Duodenal mucosa (tissue), 2 donors: ENCODE measurements at regions not wholly inside any gene's neighbourhood (a gene's known extent, or its start where the extent isn't known, plus 50 kb on each side); places are given as distances from the start of the nearest gene placed in this dataset.

Source experiments
- H3K27ac ChIP-seq: one replicate; pipeline ENCODE4 v1.7.0; 2013; ENCODE audit warnings: low read depth, low read length
- H3K27me3 ChIP-seq, 2 donors: one replicate each; pipeline ENCODE4 v1.7.0; 2013; ENCODE audit warnings: low read length in 2 of 2, control low read depth in 1 of 2; ENCODE audit not compliant: insufficient read depth in 2 of 2, control insufficient read depth in 1 of 2
- H3K36me3 ChIP-seq, 2 donors: one replicate each; pipeline ENCODE4 v1.7.0; 2013; ENCODE audit warnings: low read length in 2 of 2, control low read depth in 1 of 2; ENCODE audit not compliant: insufficient read depth in 2 of 2, control insufficient read depth in 1 of 2
- H3K4me1 ChIP-seq, 2 donors: one replicate each; pipeline ENCODE4 v1.7.0; 2013; ENCODE audit warnings: low read length in 2 of 2, control low read depth in 1 of 2; ENCODE audit not compliant: insufficient read depth in 2 of 2, control insufficient read depth in 1 of 2
- H3K4me3 ChIP-seq, 2 donors: one replicate each; pipeline ENCODE4 v1.7.0; 2013; ENCODE audit warnings: low read length in 2 of 2, low read depth in 1 of 2
- H3K9ac ChIP-seq, 2 donors: one replicate each; pipeline ENCODE4 v1.7.0; 2013; ENCODE audit warnings: low read length in 2 of 2, low read depth in 1 of 2
- H3K9me3 ChIP-seq, 2 donors: one replicate each; pipeline ENCODE4 v1.7.0; 2013; ENCODE audit warnings: low read length in 2 of 2, control low read depth in 1 of 2; ENCODE audit not compliant: control insufficient read depth in 1 of 2

- Histone ChIP-seq H3K4me3 (no peak overlapping the region), H3K9ac (no peak overlapping the region), H3K27me3 (no peaks in the 10 kb centered on the region), H3K4me1 (peaks cover 10 to 19% of the 10 kb centered on the region in 2 donors), H3K36me3 (no peaks in the 10 kb centered on the region), H3K27ac (no peak overlapping the region), H3K9me3 (no peaks in the 10 kb centered on the region)
Observed at GRCh38 chr2:222797261-222797660, 63.6 kb upstream of the ACSL3 start.

DNA sequence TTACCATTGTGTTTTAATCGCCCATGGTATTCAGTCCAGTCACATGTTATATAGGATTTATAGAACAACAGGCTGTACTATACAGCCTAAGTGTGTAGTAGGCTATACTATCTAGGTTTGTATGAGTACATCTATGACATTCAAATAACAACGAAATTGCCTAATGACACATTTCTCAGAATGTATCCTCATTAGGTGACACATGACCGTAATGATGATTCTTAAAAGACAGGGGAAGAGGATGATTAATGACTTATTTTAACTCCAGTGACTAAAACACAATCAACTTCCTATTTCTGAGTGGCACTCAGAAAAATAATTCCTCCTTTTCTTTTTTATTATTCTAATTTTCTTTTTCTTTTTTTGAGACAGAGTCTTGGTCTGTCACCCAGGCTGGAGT lies 63.0 kb upstream of the ACSL3 start:
- Histone ChIP-seq H3K9ac (no peak overlapping the region), H3K36me3 (no peaks in the 10 kb centered on the region), H3K4me3 (no peak overlapping the region), H3K9me3 (no peaks in the 10 kb centered on the region), H3K27ac (no peak overlapping the region), H3K4me1 (peaks cover 10 to 19% of the 10 kb centered on the region in 2 donors), H3K27me3 (no peaks in the 10 kb centered on the region)

DNA sequence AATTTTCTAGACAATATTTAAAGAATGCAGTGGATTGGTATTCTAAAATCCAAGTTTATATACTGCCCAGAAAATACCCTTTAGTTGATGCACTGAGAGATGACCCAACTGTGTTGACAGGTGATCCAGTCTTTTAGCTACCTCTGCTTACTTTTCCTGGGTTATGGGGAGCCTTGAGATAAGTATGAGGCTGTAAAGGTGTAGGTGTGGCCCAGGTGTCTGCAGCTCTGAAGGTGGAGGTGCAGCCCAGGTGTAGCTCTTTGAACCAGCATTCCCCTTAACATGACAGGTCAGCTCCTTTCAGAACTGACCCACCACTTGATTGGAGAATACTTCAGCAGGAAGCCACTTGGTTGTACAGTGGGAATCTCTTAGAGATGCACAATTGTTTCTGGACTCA lies 62.3 kb upstream of the ACSL3 start:
- Histone ChIP-seq H3K9me3 (no peaks in the 10 kb centered on the region), H3K27me3 (no peaks in the 10 kb centered on the region), H3K9ac (no peak overlapping the region), H3K27ac (no peak overlapping the region), H3K4me3 (no peak overlapping the region), H3K4me1 (peaks cover 10 to 19% of the 10 kb centered on the region in 2 donors), H3K36me3 (no peaks in the 10 kb centered on the region)

- Histone ChIP-seq H3K9me3 (no peaks in the 10 kb centered on the region), H3K4me3 (no peak overlapping the region), H3K27ac (no peak overlapping the region)
Observed at GRCh38 chr2:222799262-222799918, 61.4 kb upstream of the ACSL3 start.

GRCh38 chr2:222802514-222803196 lies 58.2 kb upstream of the ACSL3 start:
- Histone ChIP-seq H3K4me3 (no peak overlapping the region), H3K9ac (no peak overlapping the region), H3K4me1 (no peaks in the 10 kb centered on the region), H3K27ac (no peak overlapping the region), H3K27me3 (no peaks in the 10 kb centered on the region), H3K9me3 (no peaks in the 10 kb centered on the region), H3K36me3 (no peaks in the 10 kb centered on the region)

More at GRCh38 chr2:222799262-222799918, 61.4 kb upstream of the ACSL3 start:
- H3K27me3 ChIP-seq = no peaks in the 10 kb centered on the region
- H3K4me1 ChIP-seq = peaks cover 10 to 19% of the 10 kb centered on the region in 2 donors
- H3K36me3 ChIP-seq = no peaks in the 10 kb centered on the region
- no peak overlapping the region for H3K9ac ChIP-seq

GRCh38 chr2:222804351-222804750 lies 56.5 kb upstream of the ACSL3 start:
- H3K36me3 ChIP-seq = no peaks in the 10 kb centered on the region
- H3K9me3 ChIP-seq = no peaks in the 10 kb centered on the region
- no peak overlapping the region for H3K4me3 ChIP-seq
- H3K9ac ChIP-seq = no peak overlapping the region
- no peak overlapping the region for H3K27ac ChIP-seq
- no peaks in the 10 kb centered on the region for H3K4me1 ChIP-seq
- H3K27me3 ChIP-seq = no peaks in the 10 kb centered on the region

DNA sequence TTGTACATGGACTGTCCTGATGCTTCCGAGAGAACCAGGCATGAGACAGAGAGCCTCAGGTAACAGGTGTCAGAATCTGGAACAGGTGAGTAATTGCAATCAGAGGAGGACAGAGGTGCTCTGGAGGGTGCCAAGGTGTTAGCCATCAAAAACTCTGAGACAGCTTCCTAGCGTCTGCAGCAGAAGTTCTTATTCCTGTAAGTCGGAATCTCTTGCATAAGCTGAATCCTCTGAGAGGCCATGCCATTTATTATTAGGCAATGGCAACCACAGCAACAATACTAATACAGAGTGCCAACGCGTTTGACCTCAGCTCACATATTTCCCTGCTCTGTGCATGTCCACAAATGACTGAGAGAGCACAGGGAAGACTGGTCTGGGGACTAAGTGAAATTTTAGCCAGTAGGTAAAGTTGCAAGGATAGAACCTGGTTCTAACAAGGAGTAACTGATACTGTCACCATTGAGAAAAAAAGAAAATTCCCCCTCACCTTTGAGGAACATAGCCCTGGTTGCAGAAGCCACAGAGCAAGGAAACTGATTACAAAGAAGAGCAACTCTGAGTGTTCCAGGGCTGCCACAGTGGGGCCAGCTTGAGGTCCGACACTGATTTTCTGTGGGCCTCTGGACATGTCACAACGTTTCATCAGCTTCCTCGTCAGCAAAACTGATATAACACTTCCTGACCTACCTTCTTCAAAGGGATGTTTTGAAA lies 55.1 kb upstream of the ACSL3 start:
- Histone ChIP-seq H3K4me1 (no peaks in the 10 kb centered on the region), H3K36me3 (no peaks in the 10 kb centered on the region), H3K4me3 (no peak overlapping the region), H3K9ac (no peak overlapping the region), H3K9me3 (no peaks in the 10 kb centered on the region), H3K27me3 (no peaks in the 10 kb centered on the region), H3K27ac (no peak overlapping the region)

- Histone ChIP-seq H3K27ac (no peak overlapping the region), H3K9me3 (no peaks in the 10 kb centered on the region), H3K27me3 (no peaks in the 10 kb centered on the region), H3K9ac (no peak overlapping the region), H3K4me3 (no peak overlapping the region), H3K4me1 (no peaks in the 10 kb centered on the region), H3K36me3 (no peaks in the 10 kb centered on the region)
Observed at GRCh38 chr2:222806526-222807137, 54.2 kb upstream of the ACSL3 start.

DNA sequence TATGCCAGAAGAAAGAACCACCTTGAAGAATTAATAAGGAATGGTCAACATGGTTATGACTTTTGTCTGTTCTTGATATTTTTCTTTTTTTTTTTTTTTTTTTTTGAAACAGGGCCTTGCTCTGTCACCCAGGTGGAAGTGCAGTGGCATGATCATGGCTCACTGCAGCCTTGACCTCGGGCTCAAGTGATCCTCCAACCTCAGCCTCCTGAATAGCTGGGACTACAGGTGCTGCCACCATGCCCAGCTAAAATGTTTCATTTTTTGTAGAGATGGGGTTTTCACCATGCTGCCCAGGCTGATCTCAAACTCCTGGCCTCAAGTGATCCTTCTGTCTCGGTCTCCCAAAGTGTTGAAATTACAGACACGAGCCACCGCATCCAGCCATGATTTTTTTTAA lies 53.4 kb upstream of the ACSL3 start:
- no peaks in the 10 kb centered on the region for H3K4me1 ChIP-seq

DNA sequence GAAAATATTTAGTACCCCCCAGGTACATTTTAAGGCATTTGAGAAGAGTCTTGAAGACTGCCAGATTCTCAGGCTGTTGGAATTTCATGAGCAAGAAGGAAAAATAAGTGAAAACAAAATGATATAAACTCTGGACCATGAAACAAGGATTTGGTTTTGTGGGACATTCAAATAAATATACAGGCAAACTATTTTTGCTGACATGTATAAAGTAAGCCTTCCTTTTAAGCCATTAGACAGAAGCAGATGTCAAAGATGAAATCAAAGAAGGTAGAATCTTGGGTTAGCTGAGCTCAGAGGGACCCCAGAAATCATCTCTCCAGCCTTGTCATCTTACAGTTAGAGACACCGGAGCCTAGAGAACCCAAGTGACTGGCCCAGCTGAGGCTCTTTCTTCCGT lies 51.3 kb upstream of the ACSL3 start:
- no peaks in the 10 kb centered on the region for H3K36me3 ChIP-seq
- H3K9me3 ChIP-seq = no peaks in the 10 kb centered on the region
- no peak overlapping the region for H3K4me3 ChIP-seq
- no peaks in the 10 kb centered on the region for H3K27me3 ChIP-seq
- H3K9ac ChIP-seq = no peak overlapping the region
- H3K27ac ChIP-seq = no peak overlapping the region
- no peaks in the 10 kb centered on the region for H3K4me1 ChIP-seq

More for the DNA sequence above, 53.4 kb upstream of the ACSL3 start:
- H3K36me3 ChIP-seq = no peaks in the 10 kb centered on the region
- H3K4me3 ChIP-seq = no peak overlapping the region
- H3K27me3 ChIP-seq = no peaks in the 10 kb centered on the region
- H3K9ac ChIP-seq = no peak overlapping the region
- no peaks in the 10 kb centered on the region for H3K9me3 ChIP-seq
- H3K27ac ChIP-seq = no peak overlapping the region
